ENCODE measurements at regions not wholly inside any gene's neighbourhood (a gene's known extent, or its start where the extent isn't known, plus 50 kb on each side); places are given as distances from the start of the nearest gene placed in this dataset.
"Not testable (repeated sequence)": the region's sequence is repeated elsewhere in the genome, so short reads cannot be mapped to it uniquely, and the experiment has no call there.

DNA sequence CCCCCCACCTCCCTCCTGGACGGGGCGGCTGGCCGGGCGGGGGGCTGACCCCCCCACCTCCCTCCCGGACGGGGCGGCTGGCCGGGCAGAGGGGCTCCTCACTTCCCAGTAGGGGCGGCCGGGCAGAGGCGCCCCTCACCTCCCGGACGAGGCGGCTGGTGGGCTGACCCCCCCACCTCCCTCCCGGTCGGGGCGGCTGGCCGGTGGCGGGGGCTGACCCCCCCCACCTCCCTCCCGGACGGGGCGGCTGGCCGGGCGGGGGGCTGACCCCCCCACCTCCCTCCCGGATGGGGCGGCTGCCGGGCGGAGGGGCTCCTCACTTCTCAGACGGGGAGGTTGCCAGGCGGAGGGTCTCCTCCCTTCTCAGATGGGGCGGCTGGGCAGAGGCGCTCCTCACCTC is 166.9 kb upstream of the TAPT1 start:
- TF ChIP-seq FOXK2 (IDR thresholded peaks at IDR 0.05); FOXM1 (IDR thresholded peaks at IDR 0.05; ENCODE audit: borderline replicate concordance); SP1 (IDR thresholded peaks at IDR 0.05); NFRKB (IDR thresholded peaks at IDR 0.05); ELF4 (IDR thresholded peaks at IDR 0.05); ARNT (IDR thresholded peaks at IDR 0.05): not testable (repeated sequence)
